ENCODE measurements at regions not wholly inside any gene's neighbourhood (a gene's known extent, or its start where the extent isn't known, plus 50 kb on each side); places are given as distances from the start of the nearest gene placed in this dataset.
A peak's percentile ranks its signal among the peaks of the same experiment; 100 is the strongest.
"Not testable (repeated sequence)": the region's sequence is repeated elsewhere in the genome, so short reads cannot be mapped to it uniquely, and the experiment has no call there.

DNA sequence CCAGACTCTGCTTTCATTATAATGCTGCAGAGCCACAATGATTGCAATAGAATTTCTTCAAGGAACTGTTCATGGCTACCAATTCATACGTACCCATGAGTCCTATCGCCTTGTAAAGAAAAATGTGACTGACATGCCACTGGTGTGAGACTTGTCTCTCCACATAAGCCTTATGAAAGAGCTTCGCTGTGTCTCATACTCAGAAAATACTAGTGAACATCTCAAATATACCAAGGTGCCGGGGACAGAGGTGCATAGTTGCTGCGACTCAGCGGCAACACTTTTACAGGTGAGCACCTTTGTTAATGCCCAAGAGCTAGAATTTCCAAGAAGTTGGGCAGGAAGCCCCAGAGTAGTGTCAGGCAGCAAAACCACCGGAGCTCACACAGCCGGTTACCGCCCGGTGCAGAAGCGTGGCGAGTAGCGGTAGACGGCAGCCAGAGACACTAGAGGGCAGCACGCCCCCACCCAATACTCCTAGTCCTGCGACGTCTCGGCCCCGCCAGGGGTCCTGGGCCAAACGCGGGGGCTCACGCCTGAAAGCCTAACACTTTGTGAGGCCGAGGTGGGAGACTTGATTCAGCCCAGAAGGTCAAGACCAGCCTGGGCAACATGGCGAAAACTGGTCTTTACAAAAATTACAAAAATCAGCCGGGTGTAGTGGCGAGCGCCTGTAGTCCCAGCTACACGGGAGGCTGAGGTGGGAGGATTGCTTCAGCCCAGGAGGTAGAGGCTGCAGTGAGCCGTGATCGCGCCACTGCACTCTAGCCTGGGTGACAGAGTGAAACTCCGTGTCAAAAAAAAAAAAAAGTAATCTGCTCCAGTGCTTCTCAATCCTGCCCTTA lies 50.5 kb upstream of the CCL21 start:
- CTCF ChIA-PET = interaction anchor here (0.6 to 2.6 kb wide), 17 partner anchors 12 to 792 kb away, joined by 3 to 12 read pairs (median 3); partner anchors contain the start of gene PIGO
- POLR2A ChIA-PET = not testable (repeated sequence)

More for the DNA sequence above, 50.5 kb upstream of the CCL21 start:
- peak; percentile 73 for DNase-seq (ENCODE audit: extremely low spot score)
- peak; percentile 69 for TF ChIP-seq CTCF (IDR thresholded peaks at IDR 0.05; ENCODE audit: control extremely low read depth, extremely low read depth, low read depth, missing control alignments)
